SKM-1 treated with dmso at 0.1 percent for 144 hours (cell line): ENCODE measurements at regions not wholly inside any gene's neighbourhood (a gene's known extent, or its start where the extent isn't known, plus 50 kb on each side); places are given as distances from the start of the nearest gene placed in this dataset.
"Not testable (repeated sequence)": the region's sequence is repeated elsewhere in the genome, so short reads cannot be mapped to it uniquely, and the experiment has no call there.

Experiments
- DNase-seq: peaks from one replicate; lab custom pipeline; 2025; ENCODE audit not compliant: unreplicated experiment; lab: John Stamatoyannopoulos, UW

GRCh38 chr3:8338424-8338823 is 163.2 kb upstream of the LMCD1 start:
- DNase-seq, result no peak

- DNase-seq, result no peak
These were observed 159.8 kb upstream of the LMCD1 start for GRCh38 chr3:8341821-8342247.

- no peak for DNase-seq
These were observed 158.6 kb upstream of the LMCD1 start for GRCh38 chr3:8343058-8343457.

GRCh38 chr3:8345398-8345797 is 156.2 kb upstream of the LMCD1 start:
- DNase-seq, result no peak

- no peak for DNase-seq
These were observed 153.5 kb upstream of the LMCD1 start for GRCh38 chr3:8348076-8348475.

GRCh38 chr3:8352475-8352874 is 149.1 kb upstream of the LMCD1 start:
- DNase-seq, result no peak

- no peak for DNase-seq
These were observed 148.3 kb upstream of the LMCD1 start for GRCh38 chr3:8353364-8353763.

- no peak for DNase-seq
These were observed 146.3 kb upstream of the LMCD1 start for GRCh38 chr3:8355346-8355745.

GRCh38 chr3:8356066-8356465 is 145.6 kb upstream of the LMCD1 start:
- DNase-seq, result not testable (repeated sequence)

- DNase-seq, result no peak
These were observed 143.8 kb upstream of the LMCD1 start for GRCh38 chr3:8357859-8358258.

GRCh38 chr3:8359133-8359532 is 142.5 kb upstream of the LMCD1 start:
- no peak for DNase-seq

- no peak for DNase-seq
These were observed 138.4 kb upstream of the LMCD1 start for GRCh38 chr3:8363200-8363599.

- DNase-seq, result no peak
These were observed 136.1 kb upstream of the LMCD1 start for GRCh38 chr3:8365541-8365940.

- no peak for DNase-seq
These were observed 135.3 kb upstream of the LMCD1 start for GRCh38 chr3:8366219-8366810.

- no peak for DNase-seq
These were observed 133.0 kb upstream of the LMCD1 start for GRCh38 chr3:8368598-8368997.

- DNase-seq, result no peak
These were observed 132.0 kb upstream of the LMCD1 start for GRCh38 chr3:8369638-8370037.

GRCh38 chr3:8371085-8371551 is 130.5 kb upstream of the LMCD1 start:
- no peak for DNase-seq

- DNase-seq, result no peak
These were observed 129.6 kb upstream of the LMCD1 start for GRCh38 chr3:8371960-8372463.

GRCh38 chr3:8380904-8381704 is 120.5 kb upstream of the LMCD1 start:
- DNase-seq, result no peak

GRCh38 chr3:8385848-8386620 is 115.6 kb upstream of the LMCD1 start:
- DNase-seq, result no peak

GRCh38 chr3:8387571-8387970 is 114.1 kb upstream of the LMCD1 start:
- DNase-seq, result no peak

- no peak for DNase-seq
These were observed 101.9 kb upstream of the LMCD1 start for GRCh38 chr3:8399686-8400085.
